K562 (cell line): ENCODE measurements at regions not wholly inside any gene's neighbourhood (a gene's known extent, or its start where the extent isn't known, plus 50 kb on each side); places are given as distances from the start of the nearest gene placed in this dataset.

Experiments
- ATAC-seq: fragments of 200-7000 bp; cut with Tn5 transposase; 3 replicates; pipeline ENCODE4 v1.9.1; 2020; ENCODE audit warnings: moderate library complexity
- BruUV-seq: library from RNA; stranded (reverse); fragments of 400-500 nt; replicated peaks from 2 replicates; lab custom pipeline; 2021; lab: Mats Ljungman, UMichigan
- CTCF ChIA-PET: fragments of 300-600 bp; formaldehyde crosslinking; extraction: SDS; loops from one replicate; lab custom pipeline; 2021; ENCODE audit warnings: low intra/inter-chr PET ratio; lab: Yijun Ruan, JAX
- POLR2A ChIA-PET: fragments of 300-600, 350-650 bp; sonication (Branson Sonifier 250); formaldehyde crosslinking; extraction: SDS; loops from one replicate; lab custom pipeline; 2021; ENCODE audit warnings: antibody characterized with exemption, inconsistent platforms; lab: Yijun Ruan, JAX
- DNase-seq, 4 experiments: peaks; one replicate each; pipeline versions ENCODE4 v3.0.0 to v3.0.0-alpha.2; 2011 to 2018; ENCODE audit warnings: low spot score in 3 of 4, mixed read lengths in 3 of 4; ENCODE audit errors: extremely low read depth in 1 of 4
- FAIRE-seq: peaks from 2 replicates; lab custom pipeline; 2011; peaks lifted over from hg19 to GRCh38; lab: Jason Lieb, UNC
- H2AFZ ChIP-seq: 2 replicates; pipeline ENCODE4 v1.6.0; 2011; ENCODE audit warnings: low read depth, low read length, control low read depth, inconsistent platforms
- H3K27ac ChIP-seq: fragments of 200-600 bp; 3 replicates; pipeline ENCODE4 v1.8.0; 2011; ENCODE audit warnings: low read depth, mild to moderate bottlenecking, control low read depth, inconsistent platforms, low read length, moderate library complexity, mixed read lengths; ENCODE audit errors: extremely low read depth
- H3K27me3 ChIP-seq, 2 experiments: fragments of 300-600 bp in 1 of 2; 2 replicates in 1 of 2; 3 replicates in 1 of 2; pipeline versions ENCODE4 v1.6.0 to v1.8.0; 2011; ENCODE audit warnings: inconsistent platforms in 2 of 2, low read length in 2 of 2, mild to moderate bottlenecking in 1 of 2, mixed read lengths in 1 of 2, moderate library complexity in 1 of 2; ENCODE audit not compliant: control insufficient read depth in 2 of 2, insufficient read depth in 2 of 2
- H3K36me3 ChIP-seq: fragments of 300-600 bp; 3 replicates; pipeline ENCODE4 v1.8.0; 2011; ENCODE audit warnings: mild to moderate bottlenecking, low read length, inconsistent platforms; ENCODE audit not compliant: control insufficient read depth, insufficient read depth
- H3K4me1 ChIP-seq, 2 experiments: fragments of 200-600 bp in 1 of 2; replicated peaks in 1 of 2; 2 replicates in 1 of 2; 3 replicates in 1 of 2; pipeline versions ENCODE4 v1.5.1 to v1.8.0; 2011; ENCODE audit warnings: inconsistent platforms in 2 of 2, low read length in 2 of 2, mild to moderate bottlenecking in 1 of 2, mixed read lengths in 1 of 2, moderate library complexity in 1 of 2; ENCODE audit not compliant: control insufficient read depth in 2 of 2, insufficient read depth in 2 of 2
- H3K4me2 ChIP-seq: 2 replicates; pipeline ENCODE4 v1.6.1; 2011; ENCODE audit warnings: low read length, control low read depth, inconsistent platforms, mixed read lengths; ENCODE audit not compliant: insufficient read depth
- H3K4me3 ChIP-seq: fragments of 200-600 bp; sonication (generic), shearing (Covaris generic); 2 replicates; pipeline ENCODE4 v1.5.1; 2016; ENCODE audit warnings: control low read depth, inconsistent platforms
- H3K79me2 ChIP-seq: fragments of 200-600 bp; 3 replicates; pipeline ENCODE4 v1.8.0; 2011; ENCODE audit warnings: low read length, inconsistent platforms; ENCODE audit not compliant: control insufficient read depth, insufficient read depth
- H3K9ac ChIP-seq, 2 experiments: 2 replicates each; pipeline versions ENCODE4 v1.6.0 to v1.6.1; 2011; ENCODE audit warnings: low read depth in 2 of 2, low read length in 2 of 2, control low read depth in 1 of 2, inconsistent platforms in 1 of 2, mild to moderate bottlenecking in 1 of 2, mixed read lengths in 1 of 2; ENCODE audit not compliant: insufficient read depth in 1 of 2
- H3K9me1 ChIP-seq: one replicate; pipeline ENCODE4 v1.6.0; 2011; ENCODE audit warnings: inconsistent platforms, mild to moderate bottlenecking, low read length, moderate library complexity; ENCODE audit not compliant: control insufficient read depth, insufficient read depth
- H3K9me3 ChIP-seq: replicated peaks from 2 replicates; pipeline ENCODE4 v1.5.1; 2011; ENCODE audit warnings: low read depth, low read length, inconsistent platforms; ENCODE audit not compliant: control insufficient read depth, insufficient read depth
- H4K20me1 ChIP-seq: replicated peaks from 2 replicates; pipeline ENCODE4 v1.6.1; 2011; ENCODE audit warnings: low read length, inconsistent platforms, mixed read lengths; ENCODE audit not compliant: control insufficient read depth, insufficient read depth
- ADNP ChIP-seq: fragments of 200-800 bp; sonication (Bioruptor generic); IDR thresholded peaks from 2 replicates; pipeline ENCODE4 v1.6.1; 2016; ENCODE audit warnings: missing genetic modification characterization, missing compliant biosample characterization
- BMI1 ChIP-seq: fragments of 150-350 bp; IDR thresholded peaks from 2 replicates; pipeline ENCODE4 v1.6.1; 2014; ENCODE audit warnings: low read length
- DEAF1 ChIP-seq: fragments of 450-650 bp; formaldehyde crosslinking; IDR thresholded peaks from 2 replicates; pipeline ENCODE4 v1.4.0; 2020; ENCODE audit warnings: mild to moderate bottlenecking, moderate library complexity
- KDM1A ChIP-seq, 2 experiments: fragments of 450-650 bp; IDR thresholded peaks; 2 replicates each; pipeline ENCODE4 v1.6.1; 2016; ENCODE audit warnings: mild to moderate bottlenecking in 2 of 2
- PRPF4 ChIP-seq: fragments of 200-400 bp; formaldehyde crosslinking; IDR thresholded peaks from one replicate; pipeline ENCODE4 v1.6.1; 2017; ENCODE audit warnings: low read length, low read depth, mild to moderate bottlenecking; ENCODE audit not compliant: insufficient read depth, poor library complexity, severe bottlenecking
- SUPT5H ChIP-seq: fragments of 450-650 bp; IDR thresholded peaks from 2 replicates; pipeline ENCODE4 v1.6.1; 2016
- ZKSCAN8 ChIP-seq: fragments of 200-800 bp; sonication (Bioruptor generic); IDR thresholded peaks from 2 replicates; pipeline ENCODE4 v1.6.1; 2016; ENCODE audit warnings: missing genetic modification characterization, missing compliant biosample characterization
- ZNF140 ChIP-seq: fragments of 250-450 bp; sonication (Bioruptor Pico); IDR thresholded peaks from 2 replicates; pipeline ENCODE4 v1.8.0; 2021; ENCODE audit warnings: moderate library complexity, mild to moderate bottlenecking, inconsistent platforms
- ZNF280B ChIP-seq: fragments of 250-450 bp; sonication (Bioruptor Pico); IDR thresholded peaks from 2 replicates; pipeline ENCODE4 v1.5.1; 2021; ENCODE audit warnings: mild to moderate bottlenecking
- ZNF41 ChIP-seq: fragments of 250-450 bp; sonication (Bioruptor Pico); conservative IDR thresholded peaks from 2 replicates; pipeline ENCODE4 v1.4.0; 2020; ENCODE audit warnings: mild to moderate bottlenecking
- WGBS: fragments of 100-300 bp; shearing (Covaris generic); methylation state at CpG from one replicate; pipeline ENCODE4 v1.1.6; 2016; ENCODE audit warnings: low coverage, mixed read lengths; ENCODE audit not compliant: insufficient coverage; ENCODE audit errors: missing lambda C conversion rate; 5-methylcytosine and 5-hydroxymethylcytosine counted together
- in situ Hi-C: fragments of 300-500 bp; cut with MboI; formaldehyde crosslinking; loops from 4 replicates; pipeline ENCODE4 v1.15.0; 2018; ENCODE audit warnings: inconsistent platforms, mixed read lengths
- intact Hi-C: fragments of 100-400 bp; cut with micrococcal nuclease; formaldehyde crosslinking; loops from 2 replicates; pipeline ENCODE4 v1.14.2; 2022

DNA sequence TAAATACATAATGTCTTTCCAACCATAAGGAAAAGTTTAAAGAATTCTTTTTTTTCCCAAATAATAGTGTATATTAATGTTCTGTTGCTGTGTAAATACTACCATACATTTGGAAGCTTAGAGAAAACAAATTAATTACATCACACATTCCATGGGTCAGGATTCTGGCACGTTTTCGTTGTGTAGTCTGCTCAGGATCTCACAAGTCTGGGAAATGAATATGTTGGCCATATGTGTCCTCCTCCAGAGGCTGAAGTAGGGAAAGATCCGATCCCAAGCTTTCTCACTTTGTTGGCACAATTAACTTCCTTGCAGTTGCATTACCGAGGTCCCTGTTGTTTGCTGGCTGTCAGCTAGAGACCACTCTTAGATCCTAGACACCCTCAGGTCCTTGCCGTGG, 83.9 kb downstream of the RPRM start:
- ChIA-PET POLR2A (no interaction called here), CTCF (no interaction called here)
- intact Hi-C loops (no loop called here), in situ Hi-C loops (no loop called here)
- no peaks in the 10 kb centered on the region for H3K27me3 ChIP-seq
- no peaks in the 10 kb centered on the region for H3K79me2 ChIP-seq
- H3K9me3 ChIP-seq, result no peaks in the 10 kb centered on the region
- no peaks in the 10 kb centered on the region for H3K36me3 ChIP-seq
- DNase-seq (no peak), ATAC-seq (no peak), FAIRE-seq (no peak)
- no TSS peak for BruUV-seq
- H3K4me1 ChIP-seq, result no peaks in the 10 kb centered on the region
- no peaks in the 10 kb centered on the region for H4K20me1 ChIP-seq
- 1% methylated on average over 5 of the region's 5 CpGs for WGBS
- H3K9me1 ChIP-seq, result no peaks in the 10 kb centered on the region
- H3K4me2 ChIP-seq, result no peak overlapping the region
- H3K4me3 ChIP-seq, result no peak overlapping the region
- H3K9ac ChIP-seq, result no peak overlapping the region
- H3K27ac ChIP-seq, result no peak overlapping the region
- TF ChIP-seq ADNP (tag) (no peak), ZNF140 (no peak), ZNF280B (no peak), ZNF41 (CRISPR knock-in tag) (no peak), SUPT5H (no peak)
- no peak overlapping the region for H2AFZ ChIP-seq

DNA sequence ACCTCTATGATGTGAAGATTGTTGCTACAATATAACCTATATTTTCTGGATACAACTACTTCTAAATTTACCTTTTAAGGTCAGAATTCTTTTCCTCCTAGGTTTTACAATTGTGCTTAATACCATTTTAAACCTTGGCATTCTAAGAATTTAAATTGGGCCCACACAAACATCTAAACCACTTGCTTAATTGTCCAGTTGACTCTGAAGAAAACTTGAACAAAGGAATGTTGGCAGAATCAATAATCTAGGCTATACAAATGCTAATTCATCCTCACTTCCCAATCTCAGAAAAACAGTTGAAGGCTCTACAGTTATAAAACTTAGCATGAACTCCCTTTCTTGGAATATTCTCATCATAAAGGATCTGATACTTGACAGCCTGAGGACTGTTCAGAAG, 84.3 kb downstream of the RPRM start:
- no peak overlapping the region for H3K4me3 ChIP-seq
- DNase-seq, result no peak
- no peaks in the 10 kb centered on the region for H3K36me3 ChIP-seq
- BruUV-seq, result no TSS peak
- CTCF ChIA-PET, result no interaction called here
- POLR2A ChIA-PET, result no interaction called here
- no peaks in the 10 kb centered on the region for H3K9me3 ChIP-seq
- no peak overlapping the region for H3K27ac ChIP-seq
- in situ Hi-C loops, result no loop called here
- H3K9ac ChIP-seq, result no peak overlapping the region
- no peak overlapping the region for H2AFZ ChIP-seq
- FAIRE-seq, result no peak
- no peak for ATAC-seq
- intact Hi-C loops, result no loop called here
- no peak overlapping the region for H3K4me2 ChIP-seq
- H4K20me1 ChIP-seq, result no peaks in the 10 kb centered on the region
- H3K27me3 ChIP-seq, result no peaks in the 10 kb centered on the region
- TF ChIP-seq ZKSCAN8 (CRISPR knock-in tag) (no peak), KDM1A (IDR thresholded peaks at IDR 0.05) (no peak), DEAF1 (CRISPR knock-in tag) (no peak), PRPF4 (no peak), BMI1 (no peak)
- H3K79me2 ChIP-seq, result no peaks in the 10 kb centered on the region
- no peaks in the 10 kb centered on the region for H3K9me1 ChIP-seq
- no peaks in the 10 kb centered on the region for H3K4me1 ChIP-seq
